ENCODE measurements at regions not wholly inside any gene's neighbourhood (a gene's known extent, or its start where the extent isn't known, plus 50 kb on each side); places are given as distances from the start of the nearest gene placed in this dataset.
"Not testable (repeated sequence)": the region's sequence is repeated elsewhere in the genome, so short reads cannot be mapped to it uniquely, and the experiment has no call there.

DNA sequence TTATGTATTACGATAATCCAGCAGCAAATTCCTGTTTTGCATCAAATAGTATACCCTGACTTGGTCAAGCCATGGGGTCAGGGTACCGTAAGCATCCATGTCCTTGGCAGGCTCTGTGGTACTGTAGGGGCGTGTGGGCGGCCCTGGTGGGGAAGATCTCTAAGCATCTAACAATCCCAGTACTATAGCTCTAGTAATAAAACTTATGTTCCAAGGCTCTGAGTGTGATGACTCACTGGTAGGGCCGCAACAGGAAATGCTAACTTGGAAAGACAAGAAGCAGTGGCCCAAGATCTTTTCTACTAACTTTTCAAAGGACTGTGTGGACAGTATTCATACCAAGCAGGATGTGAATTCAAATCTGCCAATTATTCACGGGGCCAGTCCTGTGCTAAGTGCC, 63.8 kb downstream of the CLEC18A start:
- DNase-seq (ENCODE audit: low read depth in 1 of 2, low spot score in 1 of 2); in situ Hi-C loops (cut with HindIII; ENCODE audit: low pct_unique_long_range_greater_than_20kb, low sequenced_read_pairs): not testable (repeated sequence)

DNA sequence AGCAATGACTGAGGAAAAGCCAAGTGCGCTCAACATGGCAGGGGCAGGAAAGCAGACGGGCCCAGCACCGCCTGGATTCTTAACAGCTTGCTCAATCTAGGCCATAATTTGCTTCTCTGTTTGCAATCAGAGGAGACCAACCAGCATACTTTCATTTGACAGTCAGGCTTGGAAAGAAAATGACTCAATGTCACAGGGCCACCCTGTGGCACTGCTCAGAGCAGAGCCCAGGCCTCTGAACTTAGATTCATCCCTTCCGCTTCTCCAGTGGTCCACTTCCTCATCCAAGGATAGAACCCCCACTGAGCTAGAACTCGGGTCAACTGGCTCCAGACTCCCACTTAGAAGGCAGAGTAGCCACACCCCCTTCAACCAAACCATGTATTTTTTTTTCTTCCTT, 65.6 kb downstream of the CLEC18A start:
- DNase-seq (ENCODE audit: low read depth in 1 of 2, low spot score in 1 of 2); in situ Hi-C loops (cut with HindIII; ENCODE audit: low pct_unique_long_range_greater_than_20kb, low sequenced_read_pairs): not testable (repeated sequence)

GRCh38 chr16:70018254-70018653, 67.1 kb downstream of the CLEC18A start:
- no peak for TF ChIP-seq JUND (IDR thresholded peaks at IDR 0.05; ENCODE audit: low read depth)
- peak in 1 of 2 experiments; percentile 64 for DNase-seq (ENCODE audit: low read depth in 1 of 2, low spot score in 1 of 2)
- in situ Hi-C loops (cut with HindIII; ENCODE audit: low pct_unique_long_range_greater_than_20kb, low sequenced_read_pairs) = no loop called here

- DNase-seq (ENCODE audit: low read depth in 1 of 2, low spot score in 1 of 2); in situ Hi-C loops (cut with HindIII; ENCODE audit: low pct_unique_long_range_greater_than_20kb, low sequenced_read_pairs): not testable (repeated sequence)
Observed at GRCh38 chr16:70023207-70023606, 72.1 kb downstream of the CLEC18A start.

DNA sequence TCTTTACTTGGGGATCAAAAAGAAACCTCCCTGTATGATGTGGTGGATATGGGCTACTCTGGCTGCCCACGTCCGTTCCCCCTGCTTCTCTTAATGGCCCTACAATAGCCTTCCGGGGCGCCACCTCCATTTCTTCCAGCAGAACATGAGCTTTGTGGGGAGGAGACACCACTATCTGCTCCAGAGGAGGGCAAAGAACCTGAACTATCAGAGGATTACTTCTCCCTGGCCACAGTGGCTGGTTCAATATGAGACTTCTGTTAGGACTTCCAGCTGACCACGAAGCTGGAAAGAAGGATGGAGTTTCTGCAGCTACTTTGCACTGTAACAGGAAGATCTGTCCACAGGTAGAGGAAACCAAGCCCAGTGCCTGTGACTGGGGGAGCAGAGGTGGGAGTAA, 72.8 kb downstream of the CLEC18A start:
- DNase-seq (ENCODE audit: low read depth in 1 of 2, low spot score in 1 of 2); in situ Hi-C loops (cut with HindIII; ENCODE audit: low pct_unique_long_range_greater_than_20kb, low sequenced_read_pairs): not testable (repeated sequence)

DNA sequence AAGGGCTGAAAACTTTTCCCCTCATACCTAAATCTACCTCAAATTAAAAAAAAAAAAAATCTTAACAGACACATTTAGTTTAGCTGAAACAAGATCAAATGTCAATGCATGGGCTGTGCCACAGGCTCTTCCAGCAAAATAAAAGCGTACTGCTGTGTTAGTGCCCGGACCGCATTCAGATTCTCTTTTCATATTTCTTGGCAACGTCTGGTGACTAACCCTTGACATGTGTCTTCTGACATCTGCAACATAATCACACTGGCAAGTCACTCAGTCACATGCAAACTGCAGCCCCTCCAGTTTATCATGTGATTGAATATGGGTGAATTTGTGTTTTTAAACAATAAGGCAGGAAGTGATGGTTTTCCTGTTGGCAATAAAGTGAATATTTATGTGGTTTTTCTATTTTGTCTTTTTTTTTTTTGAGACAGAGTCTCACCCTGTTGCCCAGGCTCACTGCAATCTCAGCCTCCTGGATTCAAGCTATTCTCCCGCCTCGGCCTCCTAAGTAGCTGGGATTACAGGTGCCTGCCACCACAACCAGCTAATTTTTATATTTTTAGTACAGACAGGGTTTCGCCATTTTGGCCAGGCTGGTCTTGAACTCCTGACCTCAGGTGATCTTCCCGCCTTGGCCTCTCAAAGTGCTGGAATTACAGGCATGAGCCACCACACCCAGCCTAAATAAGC, 75.2 kb downstream of the CLEC18A start:
- in situ Hi-C loops (cut with HindIII; ENCODE audit: low pct_unique_long_range_greater_than_20kb, low sequenced_read_pairs); DNase-seq (ENCODE audit: low read depth in 1 of 2, low spot score in 1 of 2): not testable (repeated sequence)

GRCh38 chr16:70032906-70033305, 81.2 kb upstream of the PDPR start:
- in situ Hi-C loops (cut with HindIII; ENCODE audit: low pct_unique_long_range_greater_than_20kb, low sequenced_read_pairs); DNase-seq (ENCODE audit: low read depth in 1 of 2, low spot score in 1 of 2): not testable (repeated sequence)

GRCh38 chr16:70037913-70038312, 76.2 kb upstream of the PDPR start:
- DNase-seq (ENCODE audit: low read depth in 1 of 2, low spot score in 1 of 2); in situ Hi-C loops (cut with HindIII; ENCODE audit: low pct_unique_long_range_greater_than_20kb, low sequenced_read_pairs): not testable (repeated sequence)

DNA sequence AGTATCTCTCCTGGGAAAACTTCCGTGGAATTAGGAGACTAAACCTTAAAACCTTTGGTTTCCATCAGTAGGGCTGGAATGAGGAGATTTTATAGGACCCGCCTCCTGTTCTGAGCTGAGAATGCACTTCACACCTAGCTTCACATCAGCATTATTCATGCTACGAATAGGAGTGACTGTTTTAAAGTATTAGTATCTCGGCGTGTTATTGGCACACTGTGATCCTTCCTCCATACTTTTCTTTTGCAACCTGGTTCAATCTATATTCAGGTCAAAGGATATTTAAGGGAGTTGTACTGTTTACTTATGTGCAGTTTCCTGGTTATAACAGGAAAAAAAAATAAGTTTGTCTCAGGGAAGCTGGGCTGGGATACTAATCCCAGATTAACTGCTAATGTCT, 73.6 kb upstream of the PDPR start:
- in situ Hi-C loops (cut with HindIII; ENCODE audit: low pct_unique_long_range_greater_than_20kb, low sequenced_read_pairs); DNase-seq (ENCODE audit: low read depth in 1 of 2, low spot score in 1 of 2): not testable (repeated sequence)

GRCh38 chr16:70043538-70044067, 70.5 kb upstream of the PDPR start:
- DNase-seq (ENCODE audit: low read depth in 1 of 2, low spot score in 1 of 2); in situ Hi-C loops (cut with HindIII; ENCODE audit: low pct_unique_long_range_greater_than_20kb, low sequenced_read_pairs): not testable (repeated sequence)

DNA sequence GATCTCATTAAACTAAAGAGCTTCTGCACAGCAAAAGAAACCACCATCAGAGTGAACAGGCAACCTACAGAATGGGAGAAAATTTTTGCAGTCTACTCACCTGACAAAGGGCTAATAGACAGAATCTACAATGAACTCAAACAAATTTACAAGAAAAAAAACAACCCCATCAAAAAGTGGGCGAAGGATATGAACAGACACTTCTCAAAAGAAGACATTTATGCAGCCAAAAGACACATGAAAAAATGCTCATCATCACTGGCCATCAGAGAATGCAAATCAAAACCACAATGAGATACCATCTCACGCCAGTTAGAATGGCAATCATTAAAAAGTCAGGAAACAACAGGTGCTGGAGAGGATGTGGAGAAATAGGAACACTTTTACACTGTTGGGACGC, 67.6 kb upstream of the PDPR start:
- in situ Hi-C loops (cut with HindIII; ENCODE audit: low pct_unique_long_range_greater_than_20kb, low sequenced_read_pairs); DNase-seq (ENCODE audit: low read depth in 1 of 2, low spot score in 1 of 2): not testable (repeated sequence)

GRCh38 chr16:70048083-70048482, 66.0 kb upstream of the PDPR start:
- in situ Hi-C loops (cut with HindIII; ENCODE audit: low pct_unique_long_range_greater_than_20kb, low sequenced_read_pairs); DNase-seq (ENCODE audit: low read depth in 1 of 2, low spot score in 1 of 2): not testable (repeated sequence)

DNA sequence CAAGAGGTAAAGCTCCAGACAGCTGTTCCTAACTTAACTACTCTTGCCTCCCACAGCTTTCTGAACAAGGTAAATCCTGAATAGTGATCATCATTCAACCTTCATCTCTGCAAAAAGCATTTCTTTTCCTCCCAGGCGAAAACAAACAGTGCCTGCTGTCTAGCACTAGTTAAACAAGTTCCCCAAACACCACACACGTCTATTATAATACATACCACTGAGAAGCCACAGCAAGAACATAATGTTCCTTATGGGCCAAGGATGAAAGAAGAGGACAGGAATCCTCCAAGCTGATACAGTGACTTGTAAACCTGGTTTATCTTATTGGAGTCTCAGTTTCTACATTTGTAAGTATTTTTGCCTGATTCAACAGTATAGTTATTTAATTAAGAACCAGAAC, 56.1 kb upstream of the PDPR start:
- in situ Hi-C loops (cut with HindIII; ENCODE audit: low pct_unique_long_range_greater_than_20kb, low sequenced_read_pairs) = not testable (repeated sequence)
- DNase-seq (ENCODE audit: low read depth in 1 of 2, low spot score in 1 of 2) = peak in 1 of 2 experiments; percentile 10

GRCh38 chr16:70059429-70059828, 54.7 kb upstream of the PDPR start:
- DNase-seq (ENCODE audit: low read depth in 1 of 2, low spot score in 1 of 2); in situ Hi-C loops (cut with HindIII; ENCODE audit: low pct_unique_long_range_greater_than_20kb, low sequenced_read_pairs): not testable (repeated sequence)

GRCh38 chr16:70060521-70061027, 53.6 kb upstream of the PDPR start:
- in situ Hi-C loops (cut with HindIII; ENCODE audit: low pct_unique_long_range_greater_than_20kb, low sequenced_read_pairs); DNase-seq (ENCODE audit: low read depth in 1 of 2, low spot score in 1 of 2): not testable (repeated sequence)

GRCh38 chr16:70061671-70062218, 52.4 kb upstream of the PDPR start:
- in situ Hi-C loops (cut with HindIII; ENCODE audit: low pct_unique_long_range_greater_than_20kb, low sequenced_read_pairs) = not testable (repeated sequence)
- DNase-seq (ENCODE audit: low read depth in 1 of 2, low spot score in 1 of 2) = peak in 1 of 2 experiments; percentile 15

GRCh38 chr16:70062947-70063346, 51.2 kb upstream of the PDPR start:
- in situ Hi-C loops (cut with HindIII; ENCODE audit: low pct_unique_long_range_greater_than_20kb, low sequenced_read_pairs); DNase-seq (ENCODE audit: low read depth in 1 of 2, low spot score in 1 of 2): not testable (repeated sequence)

Data from T47D (cell line).